ENCODE measurements at regions not wholly inside any gene's neighbourhood (a gene's known extent, or its start where the extent isn't known, plus 50 kb on each side); places are given as distances from the start of the nearest gene placed in this dataset.

DNA sequence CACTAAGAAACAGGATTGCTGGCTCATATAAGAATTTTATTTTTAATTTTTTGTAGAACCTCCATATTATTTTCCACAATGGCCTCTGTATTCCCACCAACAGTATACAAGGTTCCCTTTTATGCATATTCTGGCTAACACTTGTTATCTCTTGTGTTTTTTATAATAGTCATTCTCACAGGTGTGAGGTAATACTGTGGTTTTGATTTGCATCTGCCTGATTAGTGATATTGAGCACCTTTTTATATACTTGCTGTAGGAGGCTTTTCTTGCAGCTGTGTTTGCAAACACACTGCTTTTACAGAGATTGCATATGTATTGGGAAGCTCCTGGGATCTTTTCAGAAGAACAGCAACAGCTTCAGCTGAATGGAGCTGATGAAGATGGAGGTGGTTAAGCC is 164.8 kb downstream of the DEPDC1B start:
- TF ChIP-seq SIN3A (IDR thresholded peaks at IDR 0.05; ENCODE audit: borderline replicate concordance, insufficient read depth, low read length) (no peak), POLR2AphosphoS5 (IDR thresholded peaks at IDR 0.05; ENCODE audit: low read depth, low read length) (no peak)
- TF ChIP-seq, protein P1, sequence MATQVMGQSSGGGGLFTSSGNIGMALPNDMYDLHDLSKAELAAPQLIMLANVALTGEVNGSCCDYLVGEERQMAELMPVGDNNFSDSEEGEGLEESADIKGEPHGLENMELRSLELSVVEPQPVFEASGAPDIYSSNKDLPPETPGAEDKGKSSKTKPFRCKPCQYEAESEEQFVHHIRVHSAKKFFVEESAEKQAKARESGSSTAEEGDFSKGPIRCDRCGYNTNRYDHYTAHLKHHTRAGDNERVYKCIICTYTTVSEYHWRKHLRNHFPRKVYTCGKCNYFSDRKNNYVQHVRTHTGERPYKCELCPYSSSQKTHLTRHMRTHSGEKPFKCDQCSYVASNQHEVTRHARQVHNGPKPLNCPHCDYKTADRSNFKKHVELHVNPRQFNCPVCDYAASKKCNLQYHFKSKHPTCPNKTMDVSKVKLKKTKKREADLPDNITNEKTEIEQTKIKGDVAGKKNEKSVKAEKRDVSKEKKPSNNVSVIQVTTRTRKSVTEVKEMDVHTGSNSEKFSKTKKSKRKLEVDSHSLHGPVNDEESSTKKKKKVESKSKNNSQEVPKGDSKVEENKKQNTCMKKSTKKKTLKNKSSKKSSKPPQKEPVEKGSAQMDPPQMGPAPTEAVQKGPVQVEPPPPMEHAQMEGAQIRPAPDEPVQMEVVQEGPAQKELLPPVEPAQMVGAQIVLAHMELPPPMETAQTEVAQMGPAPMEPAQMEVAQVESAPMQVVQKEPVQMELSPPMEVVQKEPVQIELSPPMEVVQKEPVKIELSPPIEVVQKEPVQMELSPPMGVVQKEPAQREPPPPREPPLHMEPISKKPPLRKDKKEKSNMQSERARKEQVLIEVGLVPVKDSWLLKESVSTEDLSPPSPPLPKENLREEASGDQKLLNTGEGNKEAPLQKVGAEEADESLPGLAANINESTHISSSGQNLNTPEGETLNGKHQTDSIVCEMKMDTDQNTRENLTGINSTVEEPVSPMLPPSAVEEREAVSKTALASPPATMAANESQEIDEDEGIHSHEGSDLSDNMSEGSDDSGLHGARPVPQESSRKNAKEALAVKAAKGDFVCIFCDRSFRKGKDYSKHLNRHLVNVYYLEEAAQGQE (IDR thresholded peaks at IDR 0.05; ENCODE audit: insufficient read depth in 1 of 2, low read depth in 2 of 2, low read length in 2 of 2): no peak
